Large intestine (tissue), 3 donors: ENCODE measurements at regions not wholly inside any gene's neighbourhood (a gene's known extent, or its start where the extent isn't known, plus 50 kb on each side); places are given as distances from the start of the nearest gene placed in this dataset.
A peak's percentile ranks its signal among the peaks of the same experiment; 100 is the strongest.

Experiments used
- DNase-seq, 2 donors: peaks; one replicate each; pipeline versions ENCODE4 v3.0.0 to v3.0.0-alpha.2; 2013
- H3K27ac ChIP-seq: one replicate; pipeline ENCODE4 v1.5.1; 2013; ENCODE audit warnings: low read length
- H3K27me3 ChIP-seq: 2 replicates; pipeline ENCODE4 v1.6.1; 2013; ENCODE audit warnings: low read length; ENCODE audit not compliant: control insufficient read depth, insufficient read depth
- H3K36me3 ChIP-seq: 2 replicates; pipeline ENCODE4 v1.6.1; 2013; ENCODE audit warnings: low read length; ENCODE audit not compliant: control insufficient read depth, insufficient read depth
- H3K4me1 ChIP-seq: one replicate; pipeline ENCODE4 v1.6.1; 2013; ENCODE audit warnings: low read length; ENCODE audit not compliant: control insufficient read depth, insufficient read depth
- H3K4me3 ChIP-seq: one replicate; pipeline ENCODE4 v1.5.1; 2013; ENCODE audit warnings: low read length
- H3K9me3 ChIP-seq: one replicate; pipeline ENCODE4 v1.6.1; 2013; ENCODE audit warnings: mild to moderate bottlenecking, low read depth, low read length, moderate library complexity; ENCODE audit not compliant: control insufficient read depth
- WGBS: methylation state at CpG from one replicate; pipeline ENCODE4 v1.1.5; 2013; ENCODE audit warnings: low lambda C conversion rate; ENCODE audit not compliant: insufficient coverage; 5-methylcytosine and 5-hydroxymethylcytosine counted together

GRCh38 chr11:105296806-105297205 is 157.2 kb upstream of the CARD18 start:
- Histone ChIP-seq H3K27ac (no peak overlapping the region), H3K4me3 (no peak overlapping the region)
- WGBS: no CpG with 5 or more reads among the region's 8 CpGs

GRCh38 chr11:105296386-105296785 is 156.8 kb upstream of the CARD18 start:
- DNase-seq: no peak
- no peak overlapping the region for H3K27ac ChIP-seq
- no peak overlapping the region for H3K4me3 ChIP-seq
- H3K27me3 ChIP-seq: no peaks in the 10 kb centered on the region
- no CpG with 5 or more reads among the region's 8 CpGs for WGBS
- H3K36me3 ChIP-seq: no peaks in the 10 kb centered on the region
- H3K4me1 ChIP-seq: no peaks in the 10 kb centered on the region
- H3K9me3 ChIP-seq: no peaks in the 10 kb centered on the region

More at GRCh38 chr11:105296806-105297205, 157.2 kb upstream of the CARD18 start:
- Histone ChIP-seq H3K9me3 (no peaks in the 10 kb centered on the region), H3K27me3 (no peaks in the 10 kb centered on the region), H3K4me1 (no peaks in the 10 kb centered on the region), H3K36me3 (no peaks in the 10 kb centered on the region)
- no peak for DNase-seq

- Histone ChIP-seq H3K4me3 (no peak overlapping the region), H3K9me3 (no peaks in the 10 kb centered on the region), H3K27ac (no peak overlapping the region), H3K36me3 (no peaks in the 10 kb centered on the region), H3K4me1 (no peaks in the 10 kb centered on the region), H3K27me3 (no peaks in the 10 kb centered on the region)
- whole genome bisulfite sequencing: 100% methylated on average over 1 of the region's 2 CpGs
- DNase-seq: no peak
Measured at GRCh38 chr11:105282658-105283057, 143.1 kb upstream of the CARD18 start.

GRCh38 chr11:105274631-105275030 is 135.1 kb upstream of the CARD18 start:
- Histone ChIP-seq H3K4me1 (no peaks in the 10 kb centered on the region), H3K4me3 (no peak overlapping the region), H3K27ac (no peak overlapping the region), H3K27me3 (no peaks in the 10 kb centered on the region), H3K9me3 (no peaks in the 10 kb centered on the region), H3K36me3 (no peaks in the 10 kb centered on the region)
- no peak for DNase-seq

- no peak overlapping the region for H3K27ac ChIP-seq
- DNase-seq: no peak
- WGBS: 100% methylated on average over 1 of the region's 1 CpG
- no peak overlapping the region for H3K4me3 ChIP-seq
- H3K9me3 ChIP-seq: no peaks in the 10 kb centered on the region
- H3K27me3 ChIP-seq: no peaks in the 10 kb centered on the region
- no peaks in the 10 kb centered on the region for H3K4me1 ChIP-seq
- H3K36me3 ChIP-seq: no peaks in the 10 kb centered on the region
Measured at GRCh38 chr11:105273660-105274280, 134.2 kb upstream of the CARD18 start.

- Histone ChIP-seq H3K9me3 (no peaks in the 10 kb centered on the region), H3K27me3 (no peaks in the 10 kb centered on the region), H3K27ac (no peak overlapping the region), H3K36me3 (no peaks in the 10 kb centered on the region), H3K4me1 (no peaks in the 10 kb centered on the region), H3K4me3 (no peak overlapping the region)
- no peak for DNase-seq
Measured at GRCh38 chr11:105269862-105270261, 130.3 kb upstream of the CARD18 start.

- no peaks in the 10 kb centered on the region for H3K27me3 ChIP-seq
- DNase-seq: peak in 1 of 2 donors; percentile 36
- 47% methylated on average over 2 of the region's 9 CpGs for WGBS
- no peak overlapping the region for H3K4me3 ChIP-seq
- H3K27ac ChIP-seq: no peak overlapping the region
- H3K36me3 ChIP-seq: no peaks in the 10 kb centered on the region
- H3K9me3 ChIP-seq: no peaks in the 10 kb centered on the region
- H3K4me1 ChIP-seq: no peaks in the 10 kb centered on the region
Measured at GRCh38 chr11:105268404-105269062, 129.0 kb upstream of the CARD18 start.

- WGBS: no CpG with 5 or more reads among the region's 1 CpG
Measured at GRCh38 chr11:105265845-105266244, 126.3 kb upstream of the CARD18 start.

GRCh38 chr11:105260976-105261375 is 121.4 kb upstream of the CARD18 start:
- Histone ChIP-seq H3K9me3 (no peaks in the 10 kb centered on the region), H3K36me3 (no peaks in the 10 kb centered on the region), H3K4me3 (no peak overlapping the region), H3K27ac (no peak overlapping the region), H3K27me3 (no peaks in the 10 kb centered on the region), H3K4me1 (no peaks in the 10 kb centered on the region)
- DNase-seq: no peak
- no CpG with 5 or more reads among the region's 1 CpG for WGBS

More at GRCh38 chr11:105265845-105266244, 126.3 kb upstream of the CARD18 start:
- no peaks in the 10 kb centered on the region for H3K9me3 ChIP-seq
- no peak overlapping the region for H3K27ac ChIP-seq
- DNase-seq: no peak
- no peaks in the 10 kb centered on the region for H3K4me1 ChIP-seq
- H3K36me3 ChIP-seq: no peaks in the 10 kb centered on the region
- H3K27me3 ChIP-seq: no peaks in the 10 kb centered on the region
- H3K4me3 ChIP-seq: no peak overlapping the region

- H3K4me1 ChIP-seq: no peaks in the 10 kb centered on the region
- H3K9me3 ChIP-seq: no peaks in the 10 kb centered on the region
- 100% methylated on average over 2 of the region's 3 CpGs for WGBS
- DNase-seq: no peak
- no peaks in the 10 kb centered on the region for H3K36me3 ChIP-seq
- H3K27ac ChIP-seq: no peak overlapping the region
- no peaks in the 10 kb centered on the region for H3K27me3 ChIP-seq
- no peak overlapping the region for H3K4me3 ChIP-seq
Measured at GRCh38 chr11:105245781-105246315, 106.3 kb upstream of the CARD18 start.
